Kidney capillary endothelial cell (primary cell): ENCODE measurements at regions not wholly inside any gene's neighbourhood (a gene's known extent, or its start where the extent isn't known, plus 50 kb on each side); places are given as distances from the start of the nearest gene placed in this dataset.
"Not testable (repeated sequence)": the region's sequence is repeated elsewhere in the genome, so short reads cannot be mapped to it uniquely, and the experiment has no call there.

ENCODE experiments used
- DNase-seq: peaks from one replicate; pipeline ENCODE4 v3.0.0-alpha.2; 2018; ENCODE audit warnings: low spot score

- no peak for DNase-seq
Measured at GRCh38 chr6:91196729-91197128, 609.9 kb upstream of the MAP3K7 start.

- DNase-seq: no peak
Measured at GRCh38 chr6:91193446-91193845, 606.6 kb upstream of the MAP3K7 start.

- not testable (repeated sequence) for DNase-seq
Measured at GRCh38 chr6:91190041-91190440, 603.2 kb upstream of the MAP3K7 start.

GRCh38 chr6:91185072-91185471 lies 598.2 kb upstream of the MAP3K7 start:
- no peak for DNase-seq

GRCh38 chr6:91181416-91181815 lies 594.5 kb upstream of the MAP3K7 start:
- DNase-seq: no peak

- no peak for DNase-seq
Measured at GRCh38 chr6:91173651-91174050, 586.8 kb upstream of the MAP3K7 start.

- DNase-seq: no peak
Measured at GRCh38 chr6:91173186-91173585, 586.3 kb upstream of the MAP3K7 start.

GRCh38 chr6:91171754-91172462 lies 585.0 kb upstream of the MAP3K7 start:
- no peak for DNase-seq

- no peak for DNase-seq
Measured at GRCh38 chr6:91167846-91168245, 581.0 kb upstream of the MAP3K7 start.

- no peak for DNase-seq
Measured at GRCh38 chr6:91166271-91167046, 579.6 kb upstream of the MAP3K7 start.

- no peak for DNase-seq
Measured at GRCh38 chr6:91164105-91164504, 577.2 kb upstream of the MAP3K7 start.

GRCh38 chr6:91161246-91161645 lies 574.4 kb upstream of the MAP3K7 start:
- no peak for DNase-seq

GRCh38 chr6:91155129-91155785 lies 568.4 kb upstream of the MAP3K7 start:
- no peak for DNase-seq

GRCh38 chr6:91152824-91153223 lies 566.0 kb upstream of the MAP3K7 start:
- DNase-seq: no peak

GRCh38 chr6:91149956-91150705 lies 563.3 kb upstream of the MAP3K7 start:
- no peak for DNase-seq

GRCh38 chr6:91149246-91149955 lies 562.5 kb upstream of the MAP3K7 start:
- no peak for DNase-seq

- no peak for DNase-seq
Measured at GRCh38 chr6:91144126-91144525, 557.3 kb upstream of the MAP3K7 start.

- no peak for DNase-seq
Measured at GRCh38 chr6:91142154-91142553, 555.3 kb upstream of the MAP3K7 start.

- no peak for DNase-seq
Measured at GRCh38 chr6:91141346-91141745, 554.5 kb upstream of the MAP3K7 start.

- DNase-seq: no peak
Measured at GRCh38 chr6:91140449-91140848, 553.6 kb upstream of the MAP3K7 start.

- DNase-seq: no peak
Measured at GRCh38 chr6:91137286-91137685, 550.4 kb upstream of the MAP3K7 start.
